GM12875 (cell line): ENCODE measurements at regions not wholly inside any gene's neighbourhood (a gene's known extent, or its start where the extent isn't known, plus 50 kb on each side); places are given as distances from the start of the nearest gene placed in this dataset.

Experiments
- H3K4me3 ChIP-seq: one replicate; pipeline ENCODE4 v1.5.1; 2011; ENCODE audit warnings: low read depth, low read length, control low read depth
- CTCF ChIP-seq: IDR thresholded peaks from 2 replicates; pipeline ENCODE4 v1.5.1; 2011; ENCODE audit warnings: low read depth, mild to moderate bottlenecking, control low read depth, inconsistent platforms, low read length, moderate library complexity, borderline replicate concordance; ENCODE audit not compliant: insufficient read depth

- TF ChIP-seq CTCF, result no peak
- no peak overlapping the region for H3K4me3 ChIP-seq
These were observed 258.6 kb upstream of the DCN start for GRCh38 chr12:91441246-91441645.

- no peak for TF ChIP-seq CTCF
- no peak overlapping the region for H3K4me3 ChIP-seq
These were observed 251.5 kb upstream of the DCN start for GRCh38 chr12:91434081-91434480.

GRCh38 chr12:91432755-91433154 lies 250.1 kb upstream of the DCN start:
- H3K4me3 ChIP-seq, result no peak overlapping the region
- TF ChIP-seq CTCF, result no peak

GRCh38 chr12:91432089-91432488 lies 249.5 kb upstream of the DCN start:
- H3K4me3 ChIP-seq, result no peak overlapping the region
- TF ChIP-seq CTCF, result no peak

GRCh38 chr12:91424506-91424905 lies 241.9 kb upstream of the DCN start:
- no peak for TF ChIP-seq CTCF
- H3K4me3 ChIP-seq, result no peak overlapping the region

GRCh38 chr12:91423693-91424050 lies 241.1 kb upstream of the DCN start:
- no peak overlapping the region for H3K4me3 ChIP-seq
- TF ChIP-seq CTCF, result no peak

- no peak for TF ChIP-seq CTCF
- no peak overlapping the region for H3K4me3 ChIP-seq
These were observed 240.4 kb upstream of the DCN start for GRCh38 chr12:91422811-91423692.
